Astrocyte of the spinal cord (primary cell): ENCODE measurements at regions not wholly inside any gene's neighbourhood (a gene's known extent, or its start where the extent isn't known, plus 50 kb on each side); places are given as distances from the start of the nearest gene placed in this dataset.

Source experiments
- DNase-seq: peaks from one replicate; pipeline ENCODE4 v3.0.0; 2011; ENCODE audit warnings: low read depth, low spot score
- H3K4me3 ChIP-seq: 2 replicates; pipeline ENCODE4 v1.5.1; 2011; ENCODE audit warnings: low read depth, mild to moderate bottlenecking, low read length, moderate library complexity
- CTCF ChIP-seq: IDR thresholded peaks from 2 replicates; pipeline ENCODE4 v1.5.1; 2012; ENCODE audit warnings: low read depth, mild to moderate bottlenecking, low read length, inconsistent platforms
- in situ Hi-C: cut with HindIII; loops from 2 replicates; pipeline ENCODE4 v1.10.0; 2017; ENCODE audit warnings: low sequenced_read_pairs

GRCh38 chr21:28410256-28410655 lies 582.4 kb downstream of the LTN1 start:
- DNase-seq, result no peak
- H3K4me3 ChIP-seq, result no peak overlapping the region
- no peak for TF ChIP-seq CTCF
- in situ Hi-C loops, result no loop called here

GRCh38 chr21:28402616-28402989 lies 590.1 kb downstream of the LTN1 start:
- no peak for DNase-seq
- TF ChIP-seq CTCF, result no peak
- in situ Hi-C loops, result no loop called here
- H3K4me3 ChIP-seq, result no peak overlapping the region

GRCh38 chr21:28397040-28397439 lies 595.6 kb downstream of the LTN1 start:
- in situ Hi-C loops, result no loop called here
- DNase-seq, result no peak
- H3K4me3 ChIP-seq, result no peak overlapping the region
- no peak for TF ChIP-seq CTCF

GRCh38 chr21:28396421-28396820 lies 596.3 kb downstream of the LTN1 start:
- no peak for DNase-seq
- no peak for TF ChIP-seq CTCF
- no peak overlapping the region for H3K4me3 ChIP-seq
- in situ Hi-C loops, result no loop called here

GRCh38 chr21:28393279-28393678 lies 599.4 kb downstream of the LTN1 start:
- no peak for TF ChIP-seq CTCF
- H3K4me3 ChIP-seq, result no peak overlapping the region
- in situ Hi-C loops, result no loop called here
- no peak for DNase-seq

- no peak for DNase-seq
- no peak overlapping the region for H3K4me3 ChIP-seq
- TF ChIP-seq CTCF, result no peak
- in situ Hi-C loops, result no loop called here
These were observed 600.5 kb downstream of the LTN1 start for GRCh38 chr21:28391938-28392849.
